HCT116 (cell line): ENCODE measurements at regions not wholly inside any gene's neighbourhood (a gene's known extent, or its start where the extent isn't known, plus 50 kb on each side); places are given as distances from the start of the nearest gene placed in this dataset.

Experiments used
- CTCF ChIP-seq, 3 experiments: fragments of 200-600 bp in 1 of 3; sonication (generic) in 1 of 3; IDR thresholded peaks in 2 of 3; conservative IDR thresholded peaks in 1 of 3; 2 replicates each; pipeline ENCODE4 v1.5.1; 2012 to 2017; ENCODE audit warnings: low read depth in 2 of 3, low read length in 2 of 3, antibody characterized with exemption in 1 of 3, borderline replicate concordance in 1 of 3, control low read depth in 1 of 3, mild to moderate bottlenecking in 1 of 3, mixed read lengths in 1 of 3, mixed run types in 1 of 3, moderate library complexity in 1 of 3; ENCODE audit not compliant: insufficient read depth in 1 of 3
- EZH2phosphoT487 ChIP-seq: fragments of 200-600 bp; IDR thresholded peaks from 2 replicates; pipeline ENCODE4 v1.6.1; 2018; ENCODE audit warnings: antibody characterized with exemption, borderline replicate concordance
- JUND ChIP-seq: IDR thresholded peaks from 2 replicates; pipeline ENCODE4 v1.6.1; 2012
- POLR2A ChIP-seq: IDR thresholded peaks from 2 replicates; pipeline ENCODE4 v1.7.0; 2011; ENCODE audit warnings: borderline replicate concordance; ENCODE audit not compliant: insufficient read depth, insufficient read length; ENCODE audit errors: extremely low read depth
- RAD21 ChIP-seq: IDR thresholded peaks from 2 replicates; pipeline ENCODE4 v1.6.1; 2012; ENCODE audit warnings: low read depth, mild to moderate bottlenecking
- SP1 ChIP-seq: IDR thresholded peaks from 2 replicates; pipeline ENCODE4 v1.6.1; 2012; ENCODE audit warnings: low read depth
- YY1 ChIP-seq: IDR thresholded peaks from 2 replicates; pipeline ENCODE4 v1.6.1; 2011; ENCODE audit warnings: low read length, low read depth, moderate library complexity, mild to moderate bottlenecking; ENCODE audit not compliant: insufficient replicate concordance; ENCODE audit errors: extremely low read depth
- TF ChIP-seq, protein P1 (sequence below): IDR thresholded peaks from 2 replicates; pipeline ENCODE4 v1.6.1; 2012

DNA sequence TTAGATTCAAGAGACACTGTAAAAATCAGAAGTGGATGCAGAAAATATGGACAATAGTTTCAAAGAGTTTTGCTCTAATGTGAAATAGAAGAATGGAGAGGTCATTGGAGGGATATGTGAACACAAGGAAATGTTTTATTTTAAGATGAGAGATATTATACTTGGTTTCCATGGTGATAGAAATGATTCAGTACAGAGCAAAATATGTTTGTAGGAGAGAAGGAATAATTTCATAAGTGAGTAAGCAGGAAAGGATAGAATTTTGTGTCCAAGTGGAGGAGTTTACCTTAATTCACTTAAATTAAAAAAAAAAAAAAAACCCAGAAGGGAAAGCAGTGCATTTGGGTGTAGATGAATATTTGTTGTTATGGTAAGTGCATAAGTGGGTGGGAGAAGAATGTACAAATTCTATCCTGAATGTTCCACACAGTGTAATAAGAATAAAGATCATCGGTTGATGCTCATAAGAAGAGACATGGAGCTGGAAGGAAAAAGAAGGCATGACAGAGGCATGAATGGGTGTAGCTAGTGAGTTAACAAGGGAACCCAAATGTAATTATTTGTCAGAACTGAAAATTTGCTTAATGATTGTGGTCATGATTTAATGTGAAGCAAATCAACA is 688.9 kb upstream of the GJE1 start:
- no peak for TF ChIP-seq CTCF (IDR thresholded peaks at IDR 0.05 in 2 of 3, conservative IDR thresholded peaks at IDR 0.05 in 1 of 3; ENCODE audit: borderline replicate concordance in 1 of 3, insufficient read depth in 1 of 3, low read depth in 2 of 3, low read length in 2 of 3)
- TF ChIP-seq POLR2A, result no peak
- no peak for TF ChIP-seq EZH2phosphoT487
- TF ChIP-seq SP1, result no peak
- TF ChIP-seq, protein P1, sequence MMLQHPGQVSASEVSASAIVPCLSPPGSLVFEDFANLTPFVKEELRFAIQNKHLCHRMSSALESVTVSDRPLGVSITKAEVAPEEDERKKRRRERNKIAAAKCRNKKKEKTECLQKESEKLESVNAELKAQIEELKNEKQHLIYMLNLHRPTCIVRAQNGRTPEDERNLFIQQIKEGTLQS, result no peak
- TF ChIP-seq RAD21, result no peak
- TF ChIP-seq JUND, result no peak
- TF ChIP-seq YY1, result no peak
